GM23338 (cell line): ENCODE measurements at regions not wholly inside any gene's neighbourhood (a gene's known extent, or its start where the extent isn't known, plus 50 kb on each side); places are given as distances from the start of the nearest gene placed in this dataset.

Experiments used
- ATAC-seq: fragments of 200-7000 bp; cut with Tn5 transposase; 3 replicates; pipeline ENCODE4 v1.9.1; 2020
- DNase-seq: peaks from one replicate; pipeline ENCODE4 v3.0.0-alpha.2; 2015; ENCODE audit warnings: low spot score
- H2AFZ ChIP-seq: fragments of 200-600 bp; sonication (generic); 2 replicates; pipeline ENCODE4 v1.8.0; 2016; ENCODE audit warnings: antibody characterized with exemption, mild to moderate bottlenecking, moderate library complexity
- H3F3A ChIP-seq: fragments of 200-600 bp; sonication (generic); replicated peaks from 2 replicates; pipeline ENCODE4 v1.8.0; 2017; ENCODE audit warnings: antibody characterized with exemption, mixed run types, low read depth
- H3K27ac ChIP-seq: fragments of 200-600 bp; sonication (generic); 2 replicates; pipeline ENCODE4 v1.6.1; 2016; ENCODE audit warnings: low read depth
- H3K27me3 ChIP-seq: fragments of 200-600 bp; sonication (generic); 2 replicates; pipeline ENCODE4 v1.8.0; 2016; ENCODE audit warnings: mild to moderate bottlenecking, mixed run types, moderate library complexity; ENCODE audit not compliant: insufficient read depth
- H3K36me3 ChIP-seq: fragments of 200-600 bp; sonication (generic); 2 replicates; pipeline ENCODE4 v1.8.0; 2016; ENCODE audit warnings: mild to moderate bottlenecking; ENCODE audit not compliant: insufficient read depth
- H3K4me1 ChIP-seq: fragments of 200-600 bp; sonication (generic); 2 replicates; pipeline ENCODE4 v1.8.0; 2016; ENCODE audit warnings: mild to moderate bottlenecking, moderate library complexity; ENCODE audit not compliant: insufficient read depth
- H3K4me2 ChIP-seq: fragments of 200-600 bp; sonication (generic); 2 replicates; pipeline ENCODE4 v1.7.1; 2017; ENCODE audit warnings: mixed run types
- H3K4me3 ChIP-seq: fragments of 200-600 bp; sonication (generic); 2 replicates; pipeline ENCODE4 v1.6.1; 2016; ENCODE audit warnings: mixed run types
- H3K79me2 ChIP-seq: fragments of 200-600 bp; sonication (generic); replicated peaks from 2 replicates; pipeline ENCODE4 v1.8.0; 2017; ENCODE audit warnings: mild to moderate bottlenecking; ENCODE audit not compliant: insufficient read depth
- H3K9me2 ChIP-seq: fragments of 200-600 bp; sonication (generic); 2 replicates; pipeline ENCODE4 v1.8.0; 2017; ENCODE audit not compliant: insufficient read depth
- H4K20me1 ChIP-seq: fragments of 200-600 bp; sonication (generic); replicated peaks from 2 replicates; pipeline ENCODE4 v1.8.0; 2017; ENCODE audit warnings: mild to moderate bottlenecking; ENCODE audit not compliant: insufficient read depth
- H3K27ac Mint-ChIP-seq: 2 replicates; pipeline ENCODE4 v1.8.0; 2020; ENCODE audit warnings: inconsistent platforms, mild to moderate bottlenecking, moderate library complexity, mixed read lengths
- H3K27me3 Mint-ChIP-seq: 3 replicates; pipeline ENCODE4 v1.8.0; 2022; ENCODE audit warnings: low read depth, mild to moderate bottlenecking, moderate library complexity, mixed read lengths, inconsistent platforms; ENCODE audit not compliant: insufficient read depth, poor library complexity
- H3K36me3 Mint-ChIP-seq: 3 replicates; pipeline ENCODE4 v1.8.0; 2021; ENCODE audit warnings: low read depth, mild to moderate bottlenecking, inconsistent platforms, moderate library complexity, mixed read lengths
- H3K4me1 Mint-ChIP-seq: 3 replicates; pipeline ENCODE4 v1.8.0; 2020; ENCODE audit warnings: mild to moderate bottlenecking, inconsistent platforms, mixed read lengths
- H3K4me3 Mint-ChIP-seq: 3 replicates; pipeline ENCODE4 v1.8.0; 2021; ENCODE audit warnings: moderate library complexity, mild to moderate bottlenecking, inconsistent platforms, mixed read lengths
- H3K9me3 Mint-ChIP-seq: 3 replicates; pipeline ENCODE4 v1.8.0; 2020; ENCODE audit warnings: moderate library complexity, mild to moderate bottlenecking, inconsistent platforms, mixed read lengths
- CREB1 ChIP-seq: fragments of 250-450 bp; sonication (Bioruptor Pico); IDR thresholded peaks from 2 replicates; pipeline ENCODE4 v1.5.0; 2020; ENCODE audit warnings: low read depth, mild to moderate bottlenecking, moderate library complexity
- CTCF ChIP-seq, 2 experiments: fragments of 200-600 bp in 1 of 2; sonication (generic) in 1 of 2; conservative IDR thresholded peaks; 2 replicates each; pipeline versions ENCODE4 v1.5.1 to v1.6.1; 2016 to 2017; ENCODE audit warnings: antibody characterized with exemption in 2 of 2, low read depth in 2 of 2, mild to moderate bottlenecking in 2 of 2, moderate library complexity in 1 of 2
- ETS1 ChIP-seq: IDR thresholded peaks from 2 replicates; pipeline ENCODE4 v1.6.1; 2016; ENCODE audit warnings: antibody characterized with exemption
- EZH2 ChIP-seq: fragments of 200-600 bp; sonication (generic); IDR thresholded peaks from one replicate; pipeline ENCODE4 v1.8.0; 2017; ENCODE audit warnings: antibody characterized with exemption, mild to moderate bottlenecking, low read depth; ENCODE audit not compliant: unreplicated experiment
- EZH2phosphoT487 ChIP-seq: fragments of 200-600 bp; sonication (generic); IDR thresholded peaks from one replicate; pipeline ENCODE4 v1.8.1; 2018; ENCODE audit warnings: antibody characterized with exemption; ENCODE audit not compliant: unreplicated experiment
- JUNB ChIP-seq: IDR thresholded peaks from one replicate; pipeline ENCODE4 v1.6.1; 2016; ENCODE audit warnings: antibody characterized with exemption; ENCODE audit not compliant: unreplicated experiment
- NANOG ChIP-seq: IDR thresholded peaks from 2 replicates; pipeline ENCODE4 v1.6.1; 2016; ENCODE audit warnings: antibody characterized with exemption, borderline replicate concordance
- POLR2AphosphoS5 ChIP-seq: IDR thresholded peaks from 2 replicates; pipeline ENCODE4 v1.6.1; 2016; ENCODE audit warnings: antibody characterized with exemption, low read depth
- REST ChIP-seq: IDR thresholded peaks from one replicate; pipeline ENCODE4 v1.6.1; 2018; ENCODE audit warnings: antibody characterized with exemption; ENCODE audit not compliant: unreplicated experiment
- ZNF114 ChIP-seq: fragments of 250-450 bp; sonication (Bioruptor Pico); IDR thresholded peaks from 2 replicates; pipeline ENCODE4 v1.5.0; 2020; ENCODE audit warnings: mild to moderate bottlenecking, moderate library complexity
- ZNF331 ChIP-seq: fragments of 250-450 bp; sonication (Bioruptor Pico); IDR thresholded peaks from 2 replicates; pipeline ENCODE4 v1.5.0; 2020; ENCODE audit warnings: low read depth, mild to moderate bottlenecking, moderate library complexity

- DNase-seq = no peak
- H4K20me1 ChIP-seq = no peaks in the 10 kb centered on the region
- no peak overlapping the region for H2AFZ ChIP-seq
- no peaks in the 10 kb centered on the region for H3F3A ChIP-seq
- no peak for ATAC-seq
- Mint-ChIP-seq H3K9me3 (no peaks in the 10 kb centered on the region), H3K27ac (no peak overlapping the region), H3K4me1 (no peaks in the 10 kb centered on the region), H3K36me3 (no peaks in the 10 kb centered on the region), H3K4me3 (no peak overlapping the region), H3K27me3 (no peaks in the 10 kb centered on the region)
- H3K27me3 ChIP-seq = no peaks in the 10 kb centered on the region
- no peak overlapping the region for H3K27ac ChIP-seq
- no peaks in the 10 kb centered on the region for H3K79me2 ChIP-seq
- no peaks in the 10 kb centered on the region for H3K9me2 ChIP-seq
- TF ChIP-seq ZNF114 (no peak), POLR2AphosphoS5 (no peak), CREB1 (CRISPR knock-in tag) (no peak), REST (no peak), CTCF (conservative IDR thresholded peaks at IDR 0.05; ENCODE audit: low read depth in 2 of 2) (no peak), ZNF331 (no peak), JUNB (no peak), ETS1 (no peak), NANOG (no peak), EZH2 (no peak), EZH2phosphoT487 (no peak)
- no peak overlapping the region for H3K4me2 ChIP-seq
- no peaks in the 10 kb centered on the region for H3K36me3 ChIP-seq
- no peak overlapping the region for H3K4me3 ChIP-seq
- no peaks in the 10 kb centered on the region for H3K4me1 ChIP-seq
These were observed 114.1 kb upstream of the NPY2R start for GRCh38 chr4:155094201-155094820.
